ENCODE measurements at regions not wholly inside any gene's neighbourhood (a gene's known extent, or its start where the extent isn't known, plus 50 kb on each side); places are given as distances from the start of the nearest gene placed in this dataset.

DNA sequence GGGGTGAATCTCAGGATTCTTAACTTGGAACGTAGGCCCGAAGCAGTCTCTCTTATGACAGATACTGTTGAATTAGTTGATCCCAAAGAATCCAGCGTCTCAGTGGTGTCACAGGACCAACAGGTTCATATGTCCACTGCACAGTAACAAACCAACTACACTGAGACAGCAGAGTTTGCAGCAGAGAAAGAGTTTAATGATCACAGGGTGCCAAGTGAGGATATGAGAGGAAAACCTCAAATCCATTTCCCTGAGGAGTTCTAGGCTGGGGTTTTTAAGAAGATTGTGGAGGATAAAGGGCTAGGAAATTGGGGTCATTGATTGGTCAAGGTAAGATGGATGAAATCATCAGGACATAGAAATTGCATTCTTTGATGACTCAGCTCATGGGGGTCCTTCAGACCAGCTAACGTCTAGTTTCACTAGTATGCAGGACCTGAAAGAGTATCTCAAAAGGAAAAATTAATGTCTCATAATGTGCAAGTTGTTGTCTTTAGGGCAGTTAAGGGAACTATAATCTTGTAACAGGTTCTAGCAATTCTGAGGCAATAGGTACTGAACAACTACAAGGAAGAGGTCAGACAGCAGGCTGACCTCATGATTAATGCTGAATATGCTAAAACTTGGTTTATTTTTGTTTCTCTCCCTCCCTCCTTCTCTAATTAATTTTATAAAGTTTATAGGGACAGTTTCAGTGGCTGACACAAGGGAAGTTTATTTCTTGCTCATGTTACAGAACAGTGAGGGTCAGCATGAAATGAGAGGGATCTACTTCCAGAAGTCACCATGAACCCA, 310.9 kb upstream of the NEBL start:
- DNase-seq (ENCODE audit: low read depth in 2 of 2): no peak

DNA sequence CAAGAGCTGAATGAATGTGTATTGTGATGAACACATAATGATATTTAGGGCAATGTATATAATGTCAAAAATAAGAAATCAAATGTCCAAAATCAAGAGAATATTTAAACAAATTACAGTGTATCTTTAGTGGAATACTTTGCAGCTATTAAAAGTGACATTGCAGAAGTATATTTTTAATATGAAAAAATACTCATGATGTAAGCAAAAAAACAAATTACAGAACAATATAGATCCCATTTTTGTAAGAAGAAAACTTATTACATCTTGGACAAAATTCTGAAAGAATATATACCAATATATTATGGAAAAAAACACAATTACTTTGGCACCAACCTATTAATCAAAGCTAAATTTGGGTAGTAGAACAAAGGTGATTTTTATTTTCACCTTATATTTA, 308.2 kb upstream of the NEBL start:
- DNase-seq (ENCODE audit: low read depth in 2 of 2): no peak

DNA sequence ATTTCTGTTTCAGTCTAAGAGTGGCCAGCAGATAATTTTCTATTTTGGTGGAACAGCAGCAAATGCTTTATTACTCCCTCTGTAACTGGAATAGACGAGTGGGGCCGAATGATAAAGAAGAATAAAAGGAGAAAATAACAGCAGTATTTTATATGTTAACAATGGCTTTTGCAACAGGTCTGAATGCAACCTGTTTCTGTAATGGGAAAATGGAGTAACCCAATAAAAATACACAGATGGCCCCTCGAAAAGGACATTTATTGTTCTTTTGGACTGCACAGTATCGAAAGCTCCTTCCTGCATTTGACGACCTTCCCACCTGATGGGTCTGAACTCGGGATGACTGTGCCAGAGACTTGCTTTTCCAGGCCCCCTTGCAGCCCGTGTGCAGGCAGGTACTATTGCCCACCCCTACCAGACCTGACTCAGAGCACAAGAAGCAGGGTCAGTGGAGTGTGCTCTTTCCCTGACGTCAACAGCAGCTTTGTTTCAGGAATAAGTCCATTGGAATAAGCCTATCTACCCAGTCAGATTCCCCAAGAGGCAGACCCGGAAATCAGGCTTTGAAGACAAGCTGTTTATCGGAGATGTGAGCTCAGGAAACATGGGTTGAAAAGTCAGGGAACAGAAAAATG, 306.5 kb upstream of the NEBL start:
- DNase-seq (ENCODE audit: low read depth in 2 of 2): no peak

DNA sequence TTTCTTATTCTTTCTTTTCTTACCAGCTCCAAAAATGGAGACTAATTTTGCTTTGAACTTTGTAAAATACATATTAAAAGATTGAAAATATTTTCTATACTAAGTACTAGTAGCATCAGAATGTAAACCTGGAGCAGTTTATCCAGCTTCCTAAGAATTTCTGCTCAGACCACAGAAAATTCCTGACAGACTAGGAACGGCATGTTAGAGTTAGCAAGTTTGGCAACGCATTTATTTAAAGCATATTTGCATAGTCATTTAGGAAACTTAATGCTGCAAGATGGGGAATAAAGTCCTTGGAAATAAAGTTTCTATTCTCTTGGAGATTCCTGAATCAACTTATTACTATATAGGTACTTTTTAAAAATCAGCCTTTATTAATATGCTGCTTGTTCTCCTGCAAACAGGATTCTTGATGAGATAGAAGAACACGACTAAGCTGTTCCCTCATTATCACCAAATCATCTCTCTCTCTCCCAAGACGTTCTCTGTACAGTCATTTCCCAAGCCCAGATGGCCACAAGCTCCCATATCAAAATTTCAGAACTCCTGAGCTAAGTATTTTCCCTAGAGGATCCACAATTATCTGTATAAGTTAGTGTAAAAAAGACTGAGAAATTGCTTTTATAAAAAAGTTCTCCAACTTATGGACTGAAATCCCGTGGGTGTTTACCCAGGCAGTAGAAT, 305.8 kb upstream of the NEBL start:
- no peak for DNase-seq (ENCODE audit: low read depth in 2 of 2)

DNA sequence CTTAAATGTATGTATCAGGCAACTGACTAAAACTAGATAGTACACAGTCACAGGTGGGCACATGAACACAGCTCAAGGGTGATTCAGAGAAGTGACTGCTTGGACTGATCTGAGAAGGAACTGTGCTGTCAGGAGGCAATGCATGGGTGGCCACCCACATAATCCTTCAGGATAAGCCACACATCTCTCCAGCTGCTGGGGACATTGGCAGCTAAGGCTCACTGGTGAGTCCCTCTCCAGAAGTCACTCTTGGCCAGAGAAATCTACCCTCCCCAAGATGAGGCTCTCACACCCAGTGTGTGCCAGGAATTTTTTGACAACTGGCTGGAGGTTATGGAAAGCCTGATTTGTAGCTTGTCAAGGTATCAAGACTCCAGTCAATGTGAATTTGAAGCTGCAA, 302.4 kb upstream of the NEBL start:
- no peak for DNase-seq (ENCODE audit: low read depth in 2 of 2)

DNA sequence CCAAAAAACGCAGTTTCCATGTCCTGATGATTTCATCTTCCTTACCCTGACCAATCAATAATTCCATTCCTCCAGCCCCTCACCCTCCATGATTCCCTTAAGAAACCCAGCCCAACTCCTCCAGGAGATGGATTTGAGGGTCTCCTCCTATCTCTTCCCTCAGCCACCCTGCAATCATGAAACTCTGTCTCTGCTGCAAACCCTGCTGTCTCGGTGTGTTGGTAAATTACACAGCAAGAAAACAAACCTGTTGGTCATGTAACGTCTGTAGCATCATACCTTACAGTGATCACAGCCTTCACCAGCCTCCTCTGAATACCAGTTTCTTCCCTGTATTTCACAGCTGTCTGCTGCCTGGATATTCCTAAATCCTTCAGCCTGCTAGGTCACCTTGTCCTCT, 300.7 kb upstream of the NEBL start:
- DNase-seq (ENCODE audit: low read depth in 2 of 2): no peak

DNA sequence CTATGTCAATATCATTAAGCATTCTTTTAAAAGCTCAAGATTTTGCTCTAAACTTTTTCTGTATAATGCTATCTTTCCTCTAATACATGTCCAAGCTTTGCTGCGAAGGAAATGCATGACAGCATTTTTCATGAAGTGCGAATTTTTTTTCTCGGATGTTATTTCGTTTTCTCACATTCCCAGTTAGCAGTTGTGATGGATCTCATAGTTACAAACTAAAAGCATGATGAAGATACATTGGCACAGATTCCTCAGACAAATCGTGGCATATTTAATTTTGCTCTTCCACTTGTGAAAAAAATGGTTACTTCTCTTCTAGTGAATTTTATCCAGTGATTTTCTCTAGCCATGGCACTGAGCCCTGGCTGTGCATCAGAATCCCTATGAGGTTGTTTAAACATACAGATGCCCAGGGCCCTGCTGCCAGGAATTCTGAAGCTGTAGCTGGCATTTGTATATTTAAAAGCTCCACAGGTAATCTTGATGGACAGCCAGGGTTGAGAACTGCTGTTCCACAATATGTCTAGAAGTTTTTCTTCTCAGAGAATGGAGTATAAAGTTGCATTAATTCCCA, 299.8 kb upstream of the NEBL start:
- no peak for DNase-seq (ENCODE audit: low read depth in 2 of 2)

DNA sequence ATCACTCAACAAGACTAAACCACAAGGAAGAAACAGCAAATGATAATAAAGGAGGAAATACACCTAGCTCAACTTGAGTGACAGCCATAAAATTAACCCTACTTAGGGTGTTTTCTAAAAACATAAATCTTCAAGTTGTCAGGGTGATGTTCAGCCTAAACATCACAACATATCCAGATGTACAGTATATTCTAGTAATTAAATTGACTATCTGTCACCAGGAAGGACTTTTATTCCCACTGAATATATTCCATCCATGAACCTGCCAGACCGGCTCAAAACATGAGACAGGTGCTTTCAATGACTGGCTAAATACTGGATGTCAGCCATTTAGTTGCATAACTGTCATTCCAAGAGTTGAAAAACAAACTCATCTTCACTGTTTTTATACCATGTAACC, 298.1 kb upstream of the NEBL start:
- DNase-seq (ENCODE audit: low read depth in 2 of 2): no peak

DNA sequence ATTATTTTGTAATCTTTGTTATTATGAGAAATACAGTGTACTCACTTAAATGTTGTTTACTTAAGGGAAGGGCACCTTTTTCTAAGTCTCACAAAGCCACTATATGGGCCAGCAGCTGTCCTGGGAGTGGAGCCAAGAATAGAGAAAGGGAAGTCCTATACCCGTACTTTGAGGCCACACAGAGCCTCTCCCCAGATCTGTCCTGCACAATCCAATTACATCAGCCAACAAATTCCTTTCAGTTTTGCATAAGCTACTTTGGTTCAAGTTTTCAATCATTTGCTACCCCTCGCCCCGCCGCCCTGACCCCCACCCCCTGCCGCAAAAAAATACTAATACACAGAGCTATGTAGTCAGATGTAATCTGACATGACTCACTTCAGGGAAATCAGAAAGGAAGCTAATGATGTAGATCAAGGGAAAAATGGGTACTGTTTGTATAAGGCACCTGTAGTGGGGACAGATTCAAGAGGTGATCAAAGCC, 297.4 kb upstream of the NEBL start:
- no peak for DNase-seq (ENCODE audit: low read depth in 2 of 2)

DNA sequence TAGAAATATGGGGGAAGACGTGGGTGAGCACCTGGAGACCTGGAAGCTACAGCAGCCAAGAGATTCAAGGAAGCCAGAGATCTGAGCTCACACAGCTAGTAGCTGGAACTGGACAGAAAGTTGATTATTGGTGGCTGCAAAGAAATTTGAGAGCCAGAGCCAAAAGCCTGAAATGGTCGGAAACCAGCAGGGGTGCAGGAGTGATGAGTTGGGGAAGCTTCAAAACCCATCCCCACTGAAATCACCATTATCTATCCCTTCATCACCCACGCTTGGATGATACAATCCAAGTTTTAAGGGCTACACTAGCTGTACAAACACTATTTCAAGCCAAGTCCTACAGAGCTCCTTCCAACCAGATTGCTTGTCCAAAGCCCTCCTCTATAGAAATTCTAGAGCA, 296.1 kb upstream of the NEBL start:
- DNase-seq (ENCODE audit: low read depth in 2 of 2): no peak

DNA sequence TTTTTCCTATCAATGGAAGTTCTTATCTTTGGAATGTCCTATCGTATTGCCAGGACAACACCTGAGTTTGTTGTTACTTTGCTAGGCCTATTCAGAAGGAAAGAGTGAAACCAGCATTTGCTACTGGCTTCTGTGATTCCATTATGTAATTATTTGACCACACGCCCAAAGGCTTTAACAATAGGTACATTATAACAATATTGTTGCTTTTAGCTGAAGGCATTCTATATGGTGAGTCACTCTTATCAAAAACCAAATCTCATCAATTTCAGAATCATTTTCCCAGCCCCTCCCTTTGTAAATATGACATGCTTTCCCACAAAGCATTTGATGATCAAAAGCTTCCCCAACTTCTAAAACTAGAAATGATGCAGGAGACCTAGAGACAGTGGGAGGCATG, 294.4 kb upstream of the NEBL start:
- DNase-seq (ENCODE audit: low read depth in 2 of 2): no peak

DNA sequence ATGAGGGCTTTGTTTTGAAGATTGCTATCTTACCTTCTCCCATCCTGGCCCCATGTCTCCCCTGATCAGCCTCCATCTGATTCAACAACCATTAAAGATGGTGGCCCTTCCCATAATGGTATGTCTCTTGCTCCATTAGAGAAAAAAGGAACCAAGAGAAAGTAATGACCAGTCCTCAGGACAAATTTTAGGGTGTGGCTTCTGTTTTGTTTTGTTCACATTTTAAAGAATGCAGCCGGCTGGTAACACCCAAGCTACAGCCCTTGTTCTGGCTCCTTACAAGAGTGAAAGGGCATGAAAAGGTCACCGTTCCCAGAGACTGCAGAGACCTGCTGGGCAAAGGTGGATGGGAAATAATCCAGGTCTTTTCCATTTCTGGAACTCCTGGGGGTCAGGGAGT, 287.9 kb upstream of the NEBL start:
- DNase-seq (ENCODE audit: low read depth in 2 of 2): no peak

DNA sequence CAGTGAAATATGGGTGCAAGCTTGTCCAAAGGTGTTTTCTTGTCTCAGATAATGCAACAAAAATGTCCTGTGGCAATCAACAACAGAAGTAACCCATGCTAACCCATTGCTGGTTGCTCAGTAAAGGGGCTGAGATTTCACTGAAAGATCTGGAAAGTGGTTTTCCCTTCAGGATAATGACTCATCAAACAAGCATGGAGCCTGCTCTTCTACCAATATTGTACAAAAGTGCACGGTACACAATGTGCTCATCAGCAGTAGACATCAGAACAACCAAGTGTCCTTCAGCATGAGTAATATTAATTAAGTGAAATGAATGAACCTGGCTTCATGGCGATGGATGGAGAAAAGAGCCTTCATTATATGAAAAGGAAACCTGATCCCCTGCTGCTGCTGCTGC, 287.1 kb upstream of the NEBL start:
- no peak for DNase-seq (ENCODE audit: low read depth in 2 of 2)

DNA sequence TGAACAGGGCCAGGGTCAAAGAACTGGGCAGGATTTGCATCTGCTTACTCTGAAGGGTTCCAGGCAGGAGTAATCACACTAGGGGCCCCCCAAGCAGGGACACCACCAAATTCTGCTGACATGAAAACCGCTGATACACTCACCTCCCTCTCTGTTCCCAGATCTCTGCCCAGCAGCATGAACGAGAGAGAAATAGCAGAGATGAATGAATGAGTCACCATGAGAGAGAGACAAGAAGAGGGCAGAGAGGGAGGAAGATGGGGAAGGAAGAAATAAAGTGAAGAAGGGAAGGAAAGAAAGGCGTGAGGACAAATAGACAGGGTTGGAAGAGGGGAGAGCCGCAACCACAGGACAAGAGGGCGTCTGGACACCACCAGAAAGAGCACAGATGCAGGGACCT, 285.9 kb upstream of the NEBL start:
- no peak for DNase-seq (ENCODE audit: low read depth in 2 of 2)

DNA sequence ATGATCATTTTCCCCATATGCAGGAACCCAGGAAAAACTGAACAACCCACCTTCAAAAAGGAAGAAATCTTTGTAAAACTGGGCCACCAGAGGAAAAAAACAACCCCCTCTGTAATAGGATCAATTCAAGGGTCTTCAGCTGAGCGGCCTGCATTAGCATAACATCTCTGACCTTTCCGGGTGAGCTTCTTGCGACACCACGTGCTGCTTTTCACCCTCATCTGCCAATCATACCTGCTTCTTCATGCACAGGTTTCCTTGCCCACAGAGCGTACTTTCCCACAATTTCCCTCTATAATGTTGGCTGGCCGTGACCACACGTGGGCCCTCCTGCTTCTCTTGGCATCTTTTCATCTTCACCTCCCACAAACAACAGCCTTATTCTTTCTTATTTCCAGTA, 284.3 kb upstream of the NEBL start:
- DNase-seq (ENCODE audit: low read depth in 2 of 2): no peak

DNA sequence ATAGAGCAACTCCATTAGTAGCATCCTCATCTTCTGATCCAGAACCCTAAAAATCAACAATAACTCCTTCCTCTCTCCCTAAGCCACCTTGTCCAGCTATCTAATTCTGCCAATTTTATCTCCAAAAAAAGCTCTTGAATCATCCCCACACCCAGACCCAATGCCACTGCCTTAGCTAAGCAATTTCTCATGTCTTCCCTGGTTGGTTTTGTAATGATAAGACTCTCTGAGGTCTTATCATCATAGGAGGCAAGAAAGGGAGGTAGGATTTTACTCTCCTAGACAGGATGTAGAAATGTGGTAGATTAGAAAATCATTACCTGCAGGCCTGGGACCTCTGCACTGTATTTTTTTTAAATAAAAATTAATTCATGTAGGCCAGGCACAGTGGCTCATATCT, 283.5 kb upstream of the NEBL start:
- DNase-seq (ENCODE audit: low read depth in 2 of 2): no peak

DNA sequence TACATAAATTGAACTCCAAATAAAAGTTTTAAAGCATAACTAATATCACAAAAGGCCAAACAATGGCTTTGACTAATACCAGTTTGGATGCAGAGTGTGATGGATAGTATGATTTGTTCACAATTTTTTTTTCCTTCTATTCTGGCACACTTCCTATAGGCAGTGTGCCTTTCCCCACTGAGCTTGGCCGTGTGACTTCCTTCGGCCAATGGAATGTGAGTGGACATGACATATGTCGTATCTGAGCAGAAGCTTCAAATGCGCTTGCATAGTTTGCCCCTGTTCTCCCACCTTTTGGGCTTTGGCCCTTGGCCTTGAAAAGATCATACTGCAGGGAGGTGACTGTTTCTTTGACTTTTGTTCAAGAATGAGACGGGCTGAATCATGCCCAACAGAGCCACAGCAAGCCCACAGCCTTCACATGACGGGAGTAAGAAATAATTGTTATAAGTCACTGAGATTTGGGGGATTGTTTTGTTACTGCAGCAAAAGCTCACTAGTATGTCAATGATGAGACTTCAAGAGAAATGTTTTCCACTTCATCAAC, 279.9 kb upstream of the NEBL start:
- no peak for DNase-seq (ENCODE audit: low read depth in 2 of 2)

DNA sequence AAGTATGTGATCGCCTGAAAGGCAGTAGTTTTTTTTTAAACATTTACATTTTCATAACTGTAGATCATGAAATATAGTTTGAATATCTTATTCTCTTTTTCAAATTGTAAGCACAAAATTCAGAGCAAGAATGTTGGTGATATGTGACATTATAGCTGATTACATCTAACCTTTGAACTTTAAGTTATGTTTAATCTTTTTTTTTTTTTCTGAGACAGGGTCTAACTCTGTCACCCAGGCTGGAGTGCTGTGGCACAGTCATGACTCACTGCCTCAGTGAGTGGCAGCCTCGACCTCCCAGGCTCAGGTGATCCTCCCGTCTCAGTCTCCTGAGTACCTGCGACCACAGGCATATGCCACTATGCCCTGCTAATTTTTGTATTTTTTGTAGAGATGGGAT, 278.7 kb upstream of the NEBL start:
- no peak for DNase-seq (ENCODE audit: low read depth in 2 of 2)

DNA sequence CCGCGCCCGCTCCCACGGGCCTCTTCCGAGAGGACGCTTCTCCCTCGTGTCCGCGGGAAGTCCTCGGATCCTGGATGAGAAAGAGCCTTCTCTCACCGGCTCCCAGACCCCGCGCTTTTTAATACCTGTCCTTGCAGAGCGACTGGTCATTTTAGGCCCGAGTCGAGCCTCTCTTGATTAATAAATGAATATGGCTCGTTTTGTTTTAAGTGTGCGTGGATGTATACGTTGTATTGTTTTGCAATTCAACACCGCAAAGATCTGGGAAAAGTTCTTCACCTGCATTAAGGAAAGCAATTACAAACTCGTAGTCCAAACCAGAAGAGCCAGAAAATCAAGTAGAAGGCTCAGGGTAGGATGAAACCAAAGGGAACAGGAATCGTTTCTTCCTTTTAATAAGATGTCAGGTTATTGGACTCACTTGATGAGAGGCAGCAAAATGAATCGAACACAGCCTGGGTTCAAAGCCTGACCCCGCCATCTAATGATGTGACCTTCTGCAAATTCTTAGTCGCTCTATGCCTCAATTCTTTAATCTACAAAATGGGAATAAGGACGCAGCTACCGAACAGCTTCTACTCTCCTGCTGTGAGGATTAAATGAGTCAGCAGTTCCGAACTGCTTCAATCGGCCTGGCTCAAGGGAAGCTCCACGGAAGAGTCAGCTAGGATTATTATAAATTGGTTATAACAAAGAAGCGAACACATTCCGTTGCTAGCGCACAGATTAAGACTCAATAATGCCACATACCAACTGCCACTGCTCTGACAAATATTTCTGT, 277.8 kb upstream of the NEBL start:
- no peak for DNase-seq (ENCODE audit: low read depth in 2 of 2)

DNA sequence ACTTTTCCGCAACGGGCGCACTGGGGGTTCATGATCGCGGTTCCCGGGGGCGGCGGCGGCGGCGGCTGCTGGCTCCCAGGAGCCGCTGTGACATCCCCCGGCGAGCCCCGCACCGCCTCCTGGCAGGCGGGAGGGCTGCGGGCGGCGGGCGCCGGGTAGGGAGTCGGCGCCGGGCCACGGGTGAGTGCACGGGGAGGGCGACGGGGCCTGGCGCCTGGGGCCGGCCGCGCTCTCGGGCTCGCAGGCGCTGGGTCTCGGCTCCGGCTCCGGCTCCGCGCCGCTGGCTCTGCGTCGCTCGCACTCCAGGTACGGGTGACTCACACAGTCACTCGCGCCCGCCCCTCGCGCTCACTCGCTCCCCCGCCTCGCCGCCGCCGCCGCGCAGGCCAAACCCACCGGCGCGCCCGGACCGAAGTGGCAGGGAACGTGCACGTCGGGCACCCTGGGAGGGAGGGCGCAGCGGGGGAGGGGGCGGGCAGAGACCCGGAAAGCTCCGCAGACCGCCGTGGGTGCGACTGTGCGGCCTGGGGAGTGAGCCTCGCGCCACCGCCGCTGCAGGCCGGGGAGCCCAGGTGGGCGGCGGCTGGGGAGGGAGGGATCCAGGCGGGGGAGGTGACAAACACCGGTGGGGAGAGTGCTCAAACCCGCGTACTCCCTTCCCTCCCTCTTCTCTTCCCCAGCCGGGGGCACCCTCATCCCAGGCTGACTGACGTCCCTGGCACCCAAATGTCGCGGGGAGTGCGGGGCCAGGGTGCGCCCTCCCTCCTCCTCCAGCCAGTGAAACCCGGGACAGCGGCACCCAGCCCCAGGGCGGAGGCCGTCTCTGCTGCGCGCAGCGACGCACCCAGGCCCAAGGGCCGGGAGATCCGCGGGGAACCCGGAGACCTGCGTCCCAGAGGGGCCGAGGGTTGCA, 276.9 kb upstream of the NEBL start:
- DNase-seq (ENCODE audit: low read depth in 2 of 2): peak; percentile 31 to 37
